GM12874 (cell line): ENCODE measurements at regions not wholly inside any gene's neighbourhood (a gene's known extent, or its start where the extent isn't known, plus 50 kb on each side); places are given as distances from the start of the nearest gene placed in this dataset.

Experiments
- TF ChIP-seq, protein P1 (sequence below): IDR thresholded peaks from 2 replicates; pipeline ENCODE4 v1.5.1; 2011; ENCODE audit warnings: low read depth, mild to moderate bottlenecking, control low read depth, low read length, moderate library complexity; ENCODE audit not compliant: insufficient read depth

DNA sequence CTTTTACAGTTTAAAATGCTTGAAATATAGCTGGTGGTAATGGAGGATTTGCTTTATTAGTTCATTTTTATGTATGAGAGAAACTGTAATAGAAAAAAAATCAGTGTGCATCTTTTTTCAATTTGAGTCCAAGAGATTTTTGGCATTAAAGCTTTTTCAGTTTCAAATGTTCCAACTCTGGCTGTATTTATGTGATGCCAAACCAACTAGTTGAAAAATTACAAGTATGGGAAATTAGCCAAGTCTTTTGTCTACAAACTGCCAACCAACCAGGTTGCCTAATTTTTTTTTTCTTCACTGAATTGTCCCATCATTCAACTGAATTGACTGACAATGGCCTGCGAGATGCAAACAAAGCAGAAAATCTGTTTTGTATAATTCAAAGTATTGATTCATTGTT, 95.7 kb downstream of the ICOS start:
- TF ChIP-seq, protein P1, sequence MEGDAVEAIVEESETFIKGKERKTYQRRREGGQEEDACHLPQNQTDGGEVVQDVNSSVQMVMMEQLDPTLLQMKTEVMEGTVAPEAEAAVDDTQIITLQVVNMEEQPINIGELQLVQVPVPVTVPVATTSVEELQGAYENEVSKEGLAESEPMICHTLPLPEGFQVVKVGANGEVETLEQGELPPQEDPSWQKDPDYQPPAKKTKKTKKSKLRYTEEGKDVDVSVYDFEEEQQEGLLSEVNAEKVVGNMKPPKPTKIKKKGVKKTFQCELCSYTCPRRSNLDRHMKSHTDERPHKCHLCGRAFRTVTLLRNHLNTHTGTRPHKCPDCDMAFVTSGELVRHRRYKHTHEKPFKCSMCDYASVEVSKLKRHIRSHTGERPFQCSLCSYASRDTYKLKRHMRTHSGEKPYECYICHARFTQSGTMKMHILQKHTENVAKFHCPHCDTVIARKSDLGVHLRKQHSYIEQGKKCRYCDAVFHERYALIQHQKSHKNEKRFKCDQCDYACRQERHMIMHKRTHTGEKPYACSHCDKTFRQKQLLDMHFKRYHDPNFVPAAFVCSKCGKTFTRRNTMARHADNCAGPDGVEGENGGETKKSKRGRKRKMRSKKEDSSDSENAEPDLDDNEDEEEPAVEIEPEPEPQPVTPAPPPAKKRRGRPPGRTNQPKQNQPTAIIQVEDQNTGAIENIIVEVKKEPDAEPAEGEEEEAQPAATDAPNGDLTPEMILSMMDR, result no peak

DNA sequence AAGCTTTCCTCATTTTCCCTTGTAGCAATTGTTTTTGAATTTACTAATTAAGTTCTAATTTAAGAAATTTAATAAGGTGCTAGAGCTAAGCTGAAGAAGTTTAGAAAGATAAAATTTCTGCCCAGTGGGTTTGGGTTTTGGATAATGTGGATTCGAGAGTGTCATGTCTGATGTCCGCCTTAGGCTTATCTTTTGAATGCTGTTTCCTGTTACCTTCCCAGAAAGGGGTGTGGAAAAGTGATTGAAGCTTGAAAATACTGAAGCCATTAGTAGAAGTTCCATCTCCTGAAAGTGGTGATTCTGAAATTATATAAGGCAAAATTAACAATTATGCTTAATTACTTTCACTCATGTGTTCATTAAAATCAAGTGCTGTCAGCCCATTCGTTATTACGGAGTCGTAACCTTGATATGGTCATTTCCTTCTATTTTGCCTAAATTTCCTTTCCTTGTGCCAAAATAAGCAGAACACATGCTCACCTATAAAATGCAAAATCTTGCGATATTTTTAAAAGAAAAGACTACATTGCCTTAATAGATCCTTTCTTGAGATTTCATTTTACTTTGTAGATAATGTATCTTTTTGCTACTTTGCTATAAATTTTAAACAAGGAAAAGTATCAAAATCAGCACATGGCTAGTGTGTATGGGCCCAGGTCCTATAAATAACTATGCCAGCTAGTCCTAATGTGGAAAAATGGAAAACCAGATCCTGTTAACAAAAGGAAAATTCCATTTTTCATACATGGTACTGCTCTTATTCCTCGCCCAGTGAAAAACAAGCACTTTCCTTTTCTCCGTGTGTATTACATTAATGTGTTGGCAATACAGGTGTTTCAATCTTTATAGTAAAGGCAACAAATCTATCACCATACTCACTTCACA, 97.3 kb downstream of the ICOS start:
- TF ChIP-seq, protein P1, result no peak

DNA sequence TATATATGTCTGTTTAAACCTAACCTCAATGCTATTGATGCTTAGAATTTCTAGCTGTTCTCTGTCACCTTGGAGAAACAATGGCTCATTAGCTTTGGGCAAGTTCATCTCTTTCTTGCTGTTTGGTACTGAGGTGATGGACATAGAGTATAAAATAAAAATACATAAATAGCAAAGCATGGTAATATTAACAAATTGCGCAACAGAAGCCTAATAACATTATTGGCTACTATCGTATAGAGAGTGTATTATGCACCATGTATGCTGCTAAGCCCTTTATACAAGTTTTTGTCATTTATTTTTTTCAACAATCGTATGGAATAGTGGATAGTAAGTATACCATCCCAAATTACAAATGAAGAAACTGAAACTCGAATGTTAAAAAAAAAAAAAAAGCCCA, 100.1 kb downstream of the ICOS start:
- TF ChIP-seq, protein P1, result no peak

DNA sequence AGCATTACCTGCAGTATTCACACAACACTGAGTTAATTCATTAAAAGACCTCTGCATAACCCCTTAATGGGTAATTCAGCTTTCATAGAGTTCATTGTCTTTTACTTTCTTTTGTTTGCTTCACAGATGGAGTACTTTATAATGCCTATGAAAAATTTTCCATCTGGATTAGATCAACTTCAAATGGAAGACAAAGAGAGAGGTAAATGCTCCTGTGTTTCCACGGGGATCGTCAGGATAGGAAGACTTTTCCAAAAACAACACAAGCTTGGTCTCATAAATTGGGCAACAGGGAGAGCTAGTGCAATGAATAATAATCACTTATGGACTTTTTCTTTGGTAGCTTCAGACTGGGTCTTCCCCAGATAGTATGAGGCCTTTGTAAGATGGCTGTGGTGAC, 100.7 kb downstream of the ICOS start:
- TF ChIP-seq, protein P1, result no peak

DNA sequence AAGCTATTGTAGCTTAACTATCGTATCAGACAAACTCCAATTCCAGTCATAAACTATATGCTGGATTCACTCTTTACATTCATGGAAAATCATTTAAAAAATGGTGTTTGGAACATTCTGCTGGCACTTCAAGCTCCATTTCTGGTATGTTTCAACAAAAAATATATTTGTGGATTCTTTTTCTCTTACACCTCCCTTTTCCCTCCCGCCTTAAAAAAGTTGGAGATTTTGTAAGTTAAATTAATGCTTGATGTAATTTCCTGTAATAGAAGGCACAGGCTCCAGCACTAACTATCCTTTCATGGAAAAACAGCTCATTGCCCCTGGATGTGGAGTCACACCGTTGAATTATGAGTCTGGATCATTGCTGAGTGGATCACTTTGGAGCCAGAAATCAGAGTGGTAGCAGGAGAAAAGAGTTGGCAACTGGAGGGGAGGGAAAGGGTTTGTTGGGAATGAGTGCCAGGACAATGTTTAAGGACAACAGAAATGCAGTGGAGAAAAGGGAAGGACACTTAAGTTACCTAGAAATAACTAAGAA, 102.8 kb downstream of the ICOS start:
- TF ChIP-seq, protein P1, result no peak

DNA sequence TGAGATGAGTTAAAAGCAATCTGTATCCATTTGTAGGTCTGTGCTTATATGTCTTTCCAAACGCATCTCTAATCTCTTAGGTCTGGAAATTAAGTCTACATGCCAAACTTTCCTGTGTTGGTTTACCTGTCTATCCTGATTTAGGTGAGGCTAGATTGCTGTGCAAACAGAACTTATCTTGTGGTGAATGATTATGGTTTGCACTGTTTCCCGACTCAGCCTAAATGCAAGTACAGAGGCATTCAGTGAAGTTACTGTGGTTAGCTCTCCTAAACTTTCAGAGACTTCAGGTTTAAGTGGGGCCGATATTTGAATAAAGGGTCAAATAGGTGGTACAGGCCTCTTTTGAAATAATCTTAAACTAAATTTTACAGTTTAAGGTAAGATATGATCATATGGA, 103.5 kb downstream of the ICOS start:
- TF ChIP-seq, protein P1, result no peak

DNA sequence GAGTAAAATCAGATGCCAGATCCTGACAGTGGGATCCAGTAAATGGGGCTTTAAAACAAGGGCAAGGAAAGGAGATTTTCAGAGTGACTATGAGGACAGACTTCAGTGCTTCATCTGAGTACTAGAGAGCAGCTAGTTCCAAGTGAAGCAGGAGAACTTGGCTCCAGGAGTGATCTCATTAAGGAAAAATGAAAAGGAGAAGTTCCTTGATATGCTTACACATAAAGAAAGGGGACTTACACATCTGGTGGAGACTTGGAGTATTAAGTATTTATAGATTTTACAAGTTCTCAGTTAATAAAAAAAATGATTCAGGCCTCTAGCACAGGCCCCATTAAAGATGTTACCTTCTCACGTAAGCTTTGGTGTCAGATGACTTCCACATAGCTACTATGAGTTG, 105.8 kb downstream of the ICOS start:
- TF ChIP-seq, protein P1, result no peak
